ENCODE measurements at regions not wholly inside any gene's neighbourhood (a gene's known extent, or its start where the extent isn't known, plus 50 kb on each side); places are given as distances from the start of the nearest gene placed in this dataset.

DNA sequence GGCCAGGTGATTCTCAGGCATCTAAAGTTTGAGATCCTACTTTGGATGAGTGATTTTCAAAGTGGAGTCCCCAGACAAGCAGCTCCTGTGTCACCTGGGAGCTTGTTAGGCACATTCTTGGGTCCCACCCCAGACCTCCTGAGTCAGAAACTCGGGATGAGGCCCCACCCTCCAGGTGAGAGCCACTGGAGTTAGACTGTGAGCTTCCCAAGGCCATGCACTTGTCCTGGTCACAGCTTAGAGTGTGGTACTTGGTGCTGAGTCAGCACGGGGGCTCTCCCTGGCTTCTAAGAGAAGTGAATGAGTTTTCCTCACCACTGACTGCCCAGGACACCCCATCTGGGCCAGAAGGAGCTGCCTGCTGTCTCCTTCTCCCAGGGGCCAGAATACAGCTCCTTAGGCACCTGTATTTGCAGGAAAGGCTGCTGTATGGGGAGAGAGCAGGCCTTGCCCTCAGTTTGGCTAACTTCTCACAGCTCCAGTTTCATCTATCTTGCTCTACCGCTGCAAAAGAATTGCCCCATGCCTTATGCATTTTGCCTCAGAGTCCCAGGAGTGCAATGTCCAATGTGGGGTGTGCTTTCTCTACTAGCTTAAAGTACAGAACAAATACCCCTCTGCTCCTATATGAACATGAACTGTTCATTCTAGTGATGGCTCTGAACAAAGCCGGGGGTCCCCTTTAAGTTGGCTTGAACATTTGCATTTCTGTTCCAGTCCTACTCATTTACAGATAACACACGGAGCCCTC, 98.1 kb downstream of the PSMG1 start:
- Histone ChIP-seq H3K9me3 (ENCODE audit: severe bottlenecking) (no peaks in the 10 kb centered on the region), H3K27me3 (ENCODE audit: insufficient read depth, poor library complexity, severe bottlenecking) (no peaks in the 10 kb centered on the region), H3K4me1 (ENCODE audit: insufficient read depth, poor library complexity, severe bottlenecking) (peaks cover 29% of the 10 kb centered on the region), H3K4me3 (ENCODE audit: severe bottlenecking) (no peak overlapping the region), H3K27ac (ENCODE audit: poor library complexity, severe bottlenecking) (no peak overlapping the region), H3K36me3 (ENCODE audit: low read depth) (no peaks in the 10 kb centered on the region)
- TF ChIP-seq, protein P1, sequence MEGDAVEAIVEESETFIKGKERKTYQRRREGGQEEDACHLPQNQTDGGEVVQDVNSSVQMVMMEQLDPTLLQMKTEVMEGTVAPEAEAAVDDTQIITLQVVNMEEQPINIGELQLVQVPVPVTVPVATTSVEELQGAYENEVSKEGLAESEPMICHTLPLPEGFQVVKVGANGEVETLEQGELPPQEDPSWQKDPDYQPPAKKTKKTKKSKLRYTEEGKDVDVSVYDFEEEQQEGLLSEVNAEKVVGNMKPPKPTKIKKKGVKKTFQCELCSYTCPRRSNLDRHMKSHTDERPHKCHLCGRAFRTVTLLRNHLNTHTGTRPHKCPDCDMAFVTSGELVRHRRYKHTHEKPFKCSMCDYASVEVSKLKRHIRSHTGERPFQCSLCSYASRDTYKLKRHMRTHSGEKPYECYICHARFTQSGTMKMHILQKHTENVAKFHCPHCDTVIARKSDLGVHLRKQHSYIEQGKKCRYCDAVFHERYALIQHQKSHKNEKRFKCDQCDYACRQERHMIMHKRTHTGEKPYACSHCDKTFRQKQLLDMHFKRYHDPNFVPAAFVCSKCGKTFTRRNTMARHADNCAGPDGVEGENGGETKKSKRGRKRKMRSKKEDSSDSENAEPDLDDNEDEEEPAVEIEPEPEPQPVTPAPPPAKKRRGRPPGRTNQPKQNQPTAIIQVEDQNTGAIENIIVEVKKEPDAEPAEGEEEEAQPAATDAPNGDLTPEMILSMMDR (IDR thresholded peaks at IDR 0.05; ENCODE audit: poor library complexity, severe bottlenecking) = no peak
- ATAC-seq (ENCODE audit: low read depth) (no peak), DNase-seq (ENCODE audit: low spot score) (no peak)

DNA sequence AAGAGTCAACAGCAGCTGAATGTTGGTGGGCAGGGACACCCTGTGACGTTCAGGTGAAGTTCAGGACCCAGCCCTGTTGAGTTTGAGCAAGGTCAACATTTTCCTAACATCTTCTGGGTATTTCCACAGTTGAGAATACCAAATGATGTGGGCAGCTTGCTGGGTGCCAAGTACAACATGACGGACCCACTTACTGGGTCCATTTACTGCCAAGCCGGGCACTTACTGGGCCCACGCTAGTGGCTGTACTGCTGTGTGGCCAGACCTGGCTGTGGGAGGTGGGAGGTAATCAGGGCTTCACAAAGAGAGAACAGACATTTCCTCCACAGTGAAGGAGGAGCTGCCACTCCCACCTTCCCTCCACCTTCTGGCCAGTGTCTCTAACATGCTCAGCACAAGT, 99.2 kb downstream of the PSMG1 start:
- H3K4me1 ChIP-seq (ENCODE audit: insufficient read depth, poor library complexity, severe bottlenecking) = peaks cover 27% of the 10 kb centered on the region
- no peak for ATAC-seq (ENCODE audit: low read depth)
- DNase-seq (ENCODE audit: low spot score) = no peak
- H3K36me3 ChIP-seq (ENCODE audit: low read depth) = no peaks in the 10 kb centered on the region
- H3K27me3 ChIP-seq (ENCODE audit: insufficient read depth, poor library complexity, severe bottlenecking) = no peaks in the 10 kb centered on the region
- no peak overlapping the region for H3K4me3 ChIP-seq (ENCODE audit: severe bottlenecking)
- no peak overlapping the region for H3K27ac ChIP-seq (ENCODE audit: poor library complexity, severe bottlenecking)
- H3K9me3 ChIP-seq (ENCODE audit: severe bottlenecking) = no peaks in the 10 kb centered on the region
- TF ChIP-seq, protein P1 (IDR thresholded peaks at IDR 0.05; ENCODE audit: poor library complexity, severe bottlenecking) = no peak

DNA sequence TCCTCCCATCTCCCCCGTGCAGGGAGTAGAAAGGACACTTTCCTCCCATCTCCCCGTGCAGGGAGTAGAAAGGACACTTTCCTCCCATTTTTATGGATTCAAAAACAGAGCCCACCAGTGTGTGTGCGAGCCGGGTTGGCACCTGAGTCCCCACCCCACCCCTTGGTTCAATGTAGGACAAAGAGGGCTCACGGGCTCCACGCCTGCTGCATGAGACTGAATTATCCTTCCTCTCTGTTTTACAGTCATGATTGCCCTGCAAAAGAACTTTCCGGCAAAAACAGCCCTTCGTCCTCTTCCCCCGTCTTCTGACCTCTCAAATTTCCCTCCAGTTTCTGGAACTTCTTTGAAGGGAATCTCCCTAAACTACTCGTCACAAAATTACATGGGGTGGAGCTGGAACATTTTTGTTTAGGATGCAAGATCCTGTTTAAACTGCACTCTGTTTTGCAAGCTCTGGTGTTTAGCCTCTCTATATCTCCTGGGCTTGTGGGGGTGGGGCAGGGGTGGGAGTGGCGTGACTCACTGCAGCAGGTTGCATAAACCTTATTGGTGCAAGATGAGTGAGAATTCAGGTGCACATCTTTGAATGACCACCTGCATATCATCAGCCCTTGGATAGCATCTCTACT, 99.8 kb downstream of the PSMG1 start:
- TF ChIP-seq, protein P1 (IDR thresholded peaks at IDR 0.05; ENCODE audit: poor library complexity, severe bottlenecking) = no peak
- H3K36me3 ChIP-seq (ENCODE audit: low read depth) = no peaks in the 10 kb centered on the region
- no peak for DNase-seq (ENCODE audit: low spot score)
- peak; percentile 78 for ATAC-seq (ENCODE audit: low read depth)
- no peak overlapping the region for H3K4me3 ChIP-seq (ENCODE audit: severe bottlenecking)
- no peaks in the 10 kb centered on the region for H3K27me3 ChIP-seq (ENCODE audit: insufficient read depth, poor library complexity, severe bottlenecking)
- H3K9me3 ChIP-seq (ENCODE audit: severe bottlenecking) = no peaks in the 10 kb centered on the region
- peaks cover 21% of the 10 kb centered on the region for H3K4me1 ChIP-seq (ENCODE audit: insufficient read depth, poor library complexity, severe bottlenecking)
- peak overlapping the region; percentile 30 for H3K27ac ChIP-seq (ENCODE audit: poor library complexity, severe bottlenecking)

DNA sequence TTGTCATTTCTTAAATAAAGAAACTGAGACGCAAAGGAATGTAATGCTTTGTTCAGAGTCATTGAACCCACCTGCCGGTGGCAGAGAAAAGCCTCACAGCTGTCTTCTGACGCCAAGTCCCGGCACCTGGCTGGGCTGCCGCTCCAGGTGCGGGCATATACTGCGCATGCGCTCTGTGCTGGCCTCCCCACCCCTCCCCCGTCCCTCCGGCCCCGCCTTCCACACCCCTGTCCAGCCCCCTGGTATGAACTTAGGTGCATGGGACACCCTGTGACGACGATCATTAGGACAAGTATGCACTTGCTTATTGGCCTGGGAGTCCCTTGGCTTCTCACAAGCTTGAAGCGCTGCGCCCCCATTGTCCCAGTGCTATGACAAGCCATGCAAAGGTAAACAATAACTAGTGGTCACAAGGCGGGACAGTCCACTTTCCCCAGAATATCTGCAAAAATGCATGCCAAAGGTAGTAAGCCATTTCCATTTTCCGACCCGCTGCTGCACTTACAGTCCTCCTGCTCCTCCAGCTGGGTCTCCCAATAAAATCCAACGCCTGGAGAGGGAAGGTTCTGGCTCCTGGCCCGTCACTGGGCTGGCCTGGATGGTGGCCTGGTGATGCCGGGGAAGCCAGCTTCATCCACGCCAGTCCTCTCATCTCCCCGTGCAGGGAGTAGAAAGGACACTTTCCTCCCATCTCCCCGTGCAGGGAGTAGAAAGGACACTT, 100.4 kb downstream of the PSMG1 start:
- Histone ChIP-seq H3K27ac (ENCODE audit: poor library complexity, severe bottlenecking) (peak overlapping the region; percentile 30), H3K4me1 (ENCODE audit: insufficient read depth, poor library complexity, severe bottlenecking) (peaks cover 19% of the 10 kb centered on the region), H3K36me3 (ENCODE audit: low read depth) (no peaks in the 10 kb centered on the region), H3K9me3 (ENCODE audit: severe bottlenecking) (no peaks in the 10 kb centered on the region), H3K4me3 (ENCODE audit: severe bottlenecking) (peak overlapping the region; percentile 2), H3K27me3 (ENCODE audit: insufficient read depth, poor library complexity, severe bottlenecking) (no peaks in the 10 kb centered on the region)
- TF ChIP-seq, protein P1 (IDR thresholded peaks at IDR 0.05; ENCODE audit: poor library complexity, severe bottlenecking) = peak; percentile 16
- DNase-seq (ENCODE audit: low spot score) (no peak), ATAC-seq (ENCODE audit: low read depth) (peak; percentile 26)
